Limb (tissue), 2 donors: ENCODE measurements at regions not wholly inside any gene's neighbourhood (a gene's known extent, or its start where the extent isn't known, plus 50 kb on each side); places are given as distances from the start of the nearest gene placed in this dataset.
"Not testable (repeated sequence)": the region's sequence is repeated elsewhere in the genome, so short reads cannot be mapped to it uniquely, and the experiment has no call there.

Source experiments
- DNase-seq, 2 donors: peaks; one replicate each; pipeline ENCODE4 v3.0.0-alpha.2; 2016; ENCODE audit errors: extremely low spot score in 2 of 2

DNA sequence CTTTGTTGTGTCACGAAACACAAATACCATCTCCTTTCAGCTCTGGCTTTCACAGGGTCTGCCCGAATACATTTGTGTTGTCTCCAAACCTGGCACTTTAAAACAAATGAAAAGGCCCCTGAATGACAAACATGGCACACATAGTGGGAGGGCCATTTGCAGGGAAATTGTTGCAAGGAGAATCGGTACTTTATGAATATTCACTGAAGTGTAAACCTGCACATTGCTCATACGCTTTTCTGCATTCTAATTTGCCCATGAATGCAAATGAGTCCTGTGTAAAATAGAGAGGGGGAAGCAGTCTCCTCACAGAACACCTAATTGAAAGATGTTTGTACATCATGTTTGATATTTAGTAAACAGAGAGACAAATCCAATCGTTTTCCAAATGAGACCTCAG is 82.7 kb upstream of the PCDH8 start:
- no peak for DNase-seq

- DNase-seq = peak in 1 of 2 donors; percentile 46
Observed at GRCh38 chr13:52929846-52930245, 81.4 kb upstream of the PCDH8 start.

DNA sequence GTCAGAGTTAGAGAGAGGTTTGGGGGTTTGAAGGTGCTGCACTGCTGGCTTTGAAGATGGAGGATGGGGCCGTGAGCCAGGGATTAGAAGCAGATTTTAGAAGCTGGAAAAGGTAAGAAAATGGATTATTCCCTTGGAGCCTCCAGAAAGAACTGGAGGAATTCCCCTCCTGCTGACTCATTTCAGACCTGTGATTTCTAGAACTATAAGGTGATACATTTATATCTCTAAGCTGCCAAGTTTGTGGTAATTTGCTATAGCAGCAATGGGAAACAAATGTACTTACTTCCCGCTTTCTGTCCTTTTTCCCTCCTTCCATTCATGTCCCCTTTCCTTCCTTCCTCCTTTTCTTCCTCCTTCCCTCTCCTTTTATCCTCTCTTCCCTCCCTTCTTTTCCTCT is 78.5 kb upstream of the PCDH8 start:
- DNase-seq = no peak

- DNase-seq = peak; percentile 38 to 56
Observed at GRCh38 chr13:52925775-52926285, 77.4 kb upstream of the PCDH8 start.

GRCh38 chr13:52925251-52925650 is 76.8 kb upstream of the PCDH8 start:
- DNase-seq = peak; percentile 38 to 50

- peak in 1 of 2 donors; percentile 2 for DNase-seq
Observed at GRCh38 chr13:52924289-52925148, 76.1 kb upstream of the PCDH8 start.

GRCh38 chr13:52922961-52923360 is 74.5 kb upstream of the PCDH8 start:
- no peak for DNase-seq

- DNase-seq = no peak
Observed at GRCh38 chr13:52921194-52921593, 72.8 kb upstream of the PCDH8 start.

DNA sequence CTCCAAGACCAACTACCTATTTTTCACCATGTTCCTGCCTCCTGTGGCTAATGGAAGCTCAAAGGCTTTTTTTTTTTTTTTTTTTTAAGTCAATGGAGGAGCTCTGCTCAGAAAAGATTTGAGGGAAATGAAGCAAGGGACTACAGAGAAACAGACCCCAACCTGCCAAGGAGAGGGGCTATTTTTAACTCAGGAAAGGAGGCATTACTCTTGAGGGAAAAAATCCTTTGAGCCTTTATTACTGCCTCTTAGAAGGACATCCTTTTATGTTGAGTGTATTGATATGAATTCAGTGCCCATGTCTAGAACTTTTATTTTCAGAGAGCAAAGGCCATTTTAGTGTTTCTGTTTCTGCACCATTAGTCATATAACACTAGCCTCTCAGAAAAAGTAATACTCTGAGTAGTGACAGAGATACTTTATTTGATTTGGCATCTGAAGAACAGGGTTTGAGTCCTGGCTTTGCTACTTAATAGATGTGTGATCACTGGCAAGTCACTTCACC is 68.1 kb upstream of the PCDH8 start:
- no peak for DNase-seq

- DNase-seq = no peak
Observed at GRCh38 chr13:52911340-52911739, 62.9 kb upstream of the PCDH8 start.

- DNase-seq = not testable (repeated sequence)
Observed at GRCh38 chr13:52910318-52910717, 61.9 kb upstream of the PCDH8 start.

DNA sequence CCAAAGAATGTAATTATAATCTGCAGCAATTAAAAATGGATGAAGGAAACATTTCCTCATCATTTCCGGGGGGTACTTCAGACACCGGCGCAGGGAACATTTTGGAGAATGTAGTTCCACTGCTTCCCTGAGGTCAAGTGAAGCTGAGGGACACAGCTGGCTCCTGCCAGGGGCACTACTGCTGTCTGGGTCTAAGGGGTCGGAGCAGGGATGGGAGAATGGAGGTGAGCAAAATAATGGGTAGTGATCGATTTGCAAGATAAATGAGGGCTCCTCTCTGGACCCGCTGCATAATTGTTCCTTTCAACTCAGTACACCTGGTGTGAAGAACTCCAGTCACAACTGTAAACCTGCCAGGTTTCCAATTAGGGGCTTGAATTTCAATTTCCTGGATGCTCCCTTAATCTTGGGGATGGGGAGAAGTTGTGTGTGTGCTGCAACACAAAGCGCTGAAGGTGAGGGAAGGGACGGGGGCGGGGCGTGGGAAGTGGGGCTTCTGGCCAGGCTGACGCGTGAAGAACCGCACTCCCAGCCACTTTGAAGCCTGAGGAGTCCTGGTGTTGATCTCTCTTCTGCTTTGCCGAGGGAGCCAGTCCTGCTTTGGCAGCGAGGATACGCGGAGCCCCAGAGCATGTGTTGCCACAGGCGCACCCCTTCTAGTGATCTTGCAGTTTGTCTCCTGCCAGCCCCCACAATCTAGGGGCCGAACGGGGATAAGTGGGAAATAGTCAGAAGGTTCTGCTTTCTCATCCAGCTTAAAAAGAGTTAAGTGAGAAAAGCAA is 57.9 kb upstream of the PCDH8 start:
- no peak for DNase-seq

- no peak for DNase-seq
Observed at GRCh38 chr13:52905701-52906100, 57.3 kb upstream of the PCDH8 start.

GRCh38 chr13:52903320-52903719 is 54.9 kb upstream of the PCDH8 start:
- no peak for DNase-seq

- DNase-seq = no peak
Observed at GRCh38 chr13:52899206-52899605, 50.8 kb upstream of the PCDH8 start.
